ENCODE measurements at regions not wholly inside any gene's neighbourhood (a gene's known extent, or its start where the extent isn't known, plus 50 kb on each side); places are given as distances from the start of the nearest gene placed in this dataset.
"Not testable (repeated sequence)": the region's sequence is repeated elsewhere in the genome, so short reads cannot be mapped to it uniquely, and the experiment has no call there.

DNA sequence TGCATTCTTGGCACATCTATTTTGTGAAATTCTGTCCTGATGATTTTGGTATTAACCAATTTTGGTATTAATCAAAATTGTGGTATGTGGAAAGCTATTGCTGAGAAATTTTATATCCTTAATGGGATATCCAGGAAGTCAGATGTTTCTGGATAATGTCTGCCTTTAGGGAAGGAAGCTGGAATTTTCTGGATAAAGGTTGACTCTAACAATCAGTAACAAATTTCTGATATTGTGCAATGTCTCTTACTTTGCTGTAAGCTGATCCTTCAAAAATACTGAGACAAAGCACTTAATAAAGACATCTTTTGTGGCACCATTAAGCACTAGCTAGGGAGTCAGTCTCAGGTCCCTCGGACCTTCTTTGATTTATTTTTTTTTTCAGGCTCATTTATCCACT is 100.8 kb upstream of the UGP2 start:
- Histone ChIP-seq H3K36me3 (ENCODE audit: insufficient read depth, low read length) (no peaks in the 10 kb centered on the region), H3K27me3 (ENCODE audit: control insufficient read depth, insufficient read depth, low read length) (no peaks in the 10 kb centered on the region), H3K4me3 (ENCODE audit: low read length) (no peak overlapping the region)

DNA sequence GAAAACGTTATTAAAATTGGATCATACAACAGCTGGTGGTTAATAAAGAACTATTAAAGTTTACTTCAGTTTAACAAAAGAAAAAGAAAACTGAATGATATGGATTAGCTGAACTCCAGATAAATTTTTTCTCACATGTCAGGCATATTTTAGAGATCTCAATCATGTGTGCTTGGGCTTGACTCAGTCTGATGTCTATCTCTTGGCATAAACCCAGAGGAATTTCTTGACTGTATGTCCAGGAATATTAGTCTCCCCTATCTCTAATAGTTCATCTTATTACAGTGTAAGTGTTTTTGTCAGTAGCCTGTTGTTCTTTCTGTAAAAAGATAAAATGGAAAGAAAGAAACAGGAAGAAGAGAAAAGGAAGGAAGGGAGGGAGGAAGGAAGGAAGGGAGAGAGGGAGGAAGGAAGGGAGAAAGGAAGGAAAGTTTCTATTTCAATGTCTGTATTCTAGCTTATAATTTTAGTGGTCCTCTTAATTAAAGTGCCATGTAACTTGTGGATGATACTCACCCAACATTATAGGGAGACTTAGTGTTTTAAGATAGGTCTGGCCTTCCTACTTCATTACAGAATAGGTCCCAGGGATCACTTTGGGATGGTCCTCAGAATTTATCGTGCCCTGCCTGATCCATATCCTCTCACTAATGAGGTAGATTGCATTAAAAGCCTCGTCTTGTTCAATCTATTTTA is 99.7 kb upstream of the UGP2 start:
- H3K36me3 ChIP-seq (ENCODE audit: insufficient read depth, low read length), result no peaks in the 10 kb centered on the region
- peaks cover 36% of the 10 kb centered on the region for H3K4me1 ChIP-seq (ENCODE audit: control insufficient read depth, insufficient read depth, low read length)
- H3K9me3 ChIP-seq (replicated peaks; ENCODE audit: low read length), result no peaks in the 10 kb centered on the region
- no peak overlapping the region for H3K4me3 ChIP-seq (ENCODE audit: low read length)
- no peaks in the 10 kb centered on the region for H3K27me3 ChIP-seq (ENCODE audit: control insufficient read depth, insufficient read depth, low read length)
- H3K4me2 ChIP-seq (ENCODE audit: low read length), result peak overlapping the region; percentile 29
- no peak overlapping the region for H3K9ac ChIP-seq (ENCODE audit: low read depth, low read length)

More for the DNA sequence above, 100.8 kb upstream of the UGP2 start:
- Histone ChIP-seq H3K4me1 (ENCODE audit: control insufficient read depth, insufficient read depth, low read length) (peaks cover 47% of the 10 kb centered on the region), H3K4me2 (ENCODE audit: low read length) (peak overlapping the region; percentile 26), H3K9me3 (replicated peaks; ENCODE audit: low read length) (no peaks in the 10 kb centered on the region), H3K9ac (ENCODE audit: low read depth, low read length) (no peak overlapping the region)

DNA sequence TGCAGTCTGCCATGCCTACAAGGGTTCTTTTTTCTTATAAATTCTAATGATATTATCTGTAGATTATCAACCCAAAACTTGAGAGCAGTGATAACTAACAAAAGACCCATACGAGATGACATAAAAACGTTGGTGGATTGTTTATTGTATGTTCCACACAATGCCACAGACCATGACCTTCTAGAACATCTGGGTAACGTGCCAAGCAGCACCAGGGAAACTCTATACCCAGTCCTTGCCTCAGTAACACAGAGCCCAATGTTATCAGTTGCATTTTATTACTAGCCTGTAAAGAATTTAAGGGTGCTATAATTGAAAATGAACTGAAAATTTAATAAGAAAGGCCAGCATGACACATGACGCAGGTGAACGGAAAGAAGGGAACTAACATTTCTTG is 99.1 kb upstream of the UGP2 start:
- Histone ChIP-seq H3K9me3 (replicated peaks; ENCODE audit: low read length) (no peaks in the 10 kb centered on the region), H3K27me3 (ENCODE audit: control insufficient read depth, insufficient read depth, low read length) (no peaks in the 10 kb centered on the region), H3K9ac (ENCODE audit: low read depth, low read length) (no peak overlapping the region), H3K4me2 (ENCODE audit: low read length) (no peak overlapping the region), H3K4me1 (ENCODE audit: control insufficient read depth, insufficient read depth, low read length) (peaks cover 31% of the 10 kb centered on the region), H3K36me3 (ENCODE audit: insufficient read depth, low read length) (no peaks in the 10 kb centered on the region), H3K4me3 (ENCODE audit: low read length) (no peak overlapping the region)

DNA sequence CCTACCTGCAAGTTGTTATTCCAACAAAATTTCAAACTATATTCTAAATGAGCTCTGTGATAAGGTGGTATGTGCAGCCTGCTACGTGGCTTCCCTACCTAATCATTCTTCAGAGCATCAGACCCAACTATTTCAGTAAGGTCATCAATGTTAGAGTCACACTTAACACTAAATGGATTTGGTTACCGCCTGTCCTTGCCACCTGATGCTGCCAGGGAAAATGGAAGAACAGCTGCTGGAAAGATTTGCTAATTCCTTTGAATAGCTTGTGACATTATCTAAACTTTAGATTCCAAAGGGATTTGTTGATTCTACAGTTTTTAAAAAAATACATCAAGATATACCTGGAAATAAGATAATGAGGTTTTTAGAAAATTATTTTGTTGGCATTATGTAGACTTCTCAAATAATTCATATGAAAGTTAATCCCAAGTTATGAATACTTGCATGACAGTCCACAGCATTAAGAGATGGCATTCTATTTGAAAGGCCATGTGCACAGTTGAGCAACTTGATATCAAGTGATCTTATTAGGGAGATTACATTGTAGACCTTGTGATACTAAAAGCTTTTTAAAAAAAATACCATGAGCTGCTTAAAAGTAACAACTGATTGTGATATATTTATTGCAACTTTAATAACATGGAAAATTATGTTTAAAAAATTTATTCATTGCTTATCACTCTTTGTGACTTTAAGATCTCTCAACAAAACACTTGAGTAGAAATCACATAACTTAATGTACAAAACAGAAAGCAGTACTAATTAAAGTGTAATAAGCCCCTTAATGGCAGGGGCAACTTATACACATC is 98.3 kb upstream of the UGP2 start:
- Histone ChIP-seq H3K36me3 (ENCODE audit: insufficient read depth, low read length) (no peaks in the 10 kb centered on the region), H3K9me3 (replicated peaks; ENCODE audit: low read length) (no peaks in the 10 kb centered on the region), H3K4me1 (ENCODE audit: control insufficient read depth, insufficient read depth, low read length) (peaks cover 25% of the 10 kb centered on the region), H3K4me3 (ENCODE audit: low read length) (no peak overlapping the region), H3K9ac (ENCODE audit: low read depth, low read length) (no peak overlapping the region), H3K27me3 (ENCODE audit: control insufficient read depth, insufficient read depth, low read length) (no peaks in the 10 kb centered on the region), H3K4me2 (ENCODE audit: low read length) (no peak overlapping the region)

DNA sequence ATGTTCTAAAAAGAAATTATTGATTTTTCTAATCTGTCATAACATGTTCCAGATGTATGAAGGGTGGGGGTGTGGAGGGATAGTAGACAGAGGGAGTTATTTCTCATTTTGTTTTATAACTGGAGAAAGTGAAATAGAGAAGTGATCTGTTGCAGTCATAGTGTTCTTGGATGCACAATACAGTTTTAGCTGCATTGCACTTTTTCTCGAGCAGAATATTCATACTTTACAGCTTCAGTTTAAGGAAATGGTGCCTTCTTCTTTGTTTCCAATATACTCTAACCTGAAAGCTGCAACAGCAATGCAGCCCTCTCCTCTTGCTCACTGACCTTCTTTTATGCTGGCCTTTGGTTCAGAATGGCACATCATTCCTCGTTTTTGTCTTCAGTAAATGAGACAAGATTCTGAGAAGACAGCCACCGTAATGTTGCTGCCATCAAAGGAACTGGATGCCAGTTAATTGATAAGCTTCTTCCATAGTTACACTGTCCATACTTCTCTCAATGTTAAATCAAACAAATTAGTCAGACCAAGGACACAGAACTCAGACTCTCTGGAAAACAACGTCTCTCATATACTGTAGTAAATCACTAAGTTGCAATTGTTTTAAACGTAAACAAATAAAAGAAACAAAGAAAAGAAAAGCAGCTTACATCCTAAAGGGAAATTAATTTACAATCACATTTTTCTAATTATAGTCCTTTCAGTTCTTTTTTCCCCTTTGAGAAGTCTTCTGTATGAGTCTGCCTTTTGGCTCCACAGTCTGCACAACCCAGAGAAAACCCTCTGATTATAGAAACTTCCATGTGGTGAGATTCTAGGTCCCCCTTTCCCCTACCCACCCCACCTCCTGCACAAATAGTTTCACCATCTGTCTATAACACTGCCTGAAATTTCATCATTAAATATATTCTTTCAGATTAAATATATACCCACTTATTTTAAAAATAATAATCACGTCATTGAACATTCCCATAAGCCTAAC is 97.4 kb upstream of the UGP2 start:
- H3K27me3 ChIP-seq (ENCODE audit: control insufficient read depth, insufficient read depth, low read length), result no peaks in the 10 kb centered on the region
- H3K4me3 ChIP-seq (ENCODE audit: low read length), result no peak overlapping the region
- no peaks in the 10 kb centered on the region for H3K36me3 ChIP-seq (ENCODE audit: insufficient read depth, low read length)
- H3K4me1 ChIP-seq (ENCODE audit: control insufficient read depth, insufficient read depth, low read length), result peaks cover 25% of the 10 kb centered on the region
- no peak overlapping the region for H3K9ac ChIP-seq (ENCODE audit: low read depth, low read length)
- no peak overlapping the region for H3K4me2 ChIP-seq (ENCODE audit: low read length)
- H3K9me3 ChIP-seq (replicated peaks; ENCODE audit: low read length), result no peaks in the 10 kb centered on the region

DNA sequence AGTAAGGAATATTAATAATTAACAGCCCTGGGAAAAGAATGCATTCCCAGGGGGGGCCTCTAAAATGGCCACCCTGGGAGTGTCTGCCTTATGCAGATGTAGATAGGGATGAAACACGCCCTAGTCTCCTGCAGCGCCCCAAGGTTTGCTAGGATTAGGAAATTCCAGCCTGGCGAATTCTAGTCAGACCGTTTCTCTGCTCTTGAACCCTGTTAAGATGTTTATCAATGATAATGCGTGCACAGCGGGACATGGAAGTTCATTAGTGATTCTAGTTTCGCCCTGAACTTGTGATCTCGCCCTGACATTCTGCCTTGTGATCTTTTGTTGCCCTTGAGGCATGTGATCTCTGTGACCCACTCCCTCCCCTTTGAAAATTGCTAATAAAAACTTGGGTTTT is 95.1 kb upstream of the UGP2 start:
- not testable (repeated sequence) for H3K4me3 ChIP-seq (ENCODE audit: low read length); H3K9me3 ChIP-seq (replicated peaks; ENCODE audit: low read length); H3K36me3 ChIP-seq (ENCODE audit: insufficient read depth, low read length); H3K27me3 ChIP-seq (ENCODE audit: control insufficient read depth, insufficient read depth, low read length); H3K4me2 ChIP-seq (ENCODE audit: low read length); H3K9ac ChIP-seq (ENCODE audit: low read depth, low read length)
- peaks cover 13% of the 10 kb centered on the region for H3K4me1 ChIP-seq (ENCODE audit: control insufficient read depth, insufficient read depth, low read length)

DNA sequence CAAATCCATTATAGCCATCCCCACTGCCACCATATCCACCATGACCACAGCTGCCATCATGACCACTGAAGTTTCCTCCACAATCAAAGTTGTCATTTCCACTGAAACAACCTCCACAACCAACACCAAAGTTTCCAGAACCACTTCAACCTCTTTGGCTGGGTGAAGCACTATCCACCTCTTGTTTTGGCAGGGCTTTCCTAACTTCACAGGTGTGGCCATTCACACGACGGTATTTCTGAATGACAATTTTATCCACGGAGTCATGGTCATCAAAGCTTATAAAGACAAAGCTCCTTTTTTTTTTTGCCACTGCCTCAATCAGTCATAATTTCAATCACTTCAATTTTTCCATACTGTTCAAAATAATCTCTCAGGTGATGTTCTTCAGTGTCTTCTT is 89.8 kb upstream of the UGP2 start:
- Histone ChIP-seq H3K9ac (ENCODE audit: low read depth, low read length) (no peak overlapping the region), H3K4me1 (ENCODE audit: control insufficient read depth, insufficient read depth, low read length) (peaks cover 21% of the 10 kb centered on the region), H3K36me3 (ENCODE audit: insufficient read depth, low read length) (no peaks in the 10 kb centered on the region), H3K4me2 (ENCODE audit: low read length) (no peak overlapping the region), H3K9me3 (replicated peaks; ENCODE audit: low read length) (no peaks in the 10 kb centered on the region), H3K4me3 (ENCODE audit: low read length) (no peak overlapping the region), H3K27me3 (ENCODE audit: control insufficient read depth, insufficient read depth, low read length) (no peaks in the 10 kb centered on the region)

DNA sequence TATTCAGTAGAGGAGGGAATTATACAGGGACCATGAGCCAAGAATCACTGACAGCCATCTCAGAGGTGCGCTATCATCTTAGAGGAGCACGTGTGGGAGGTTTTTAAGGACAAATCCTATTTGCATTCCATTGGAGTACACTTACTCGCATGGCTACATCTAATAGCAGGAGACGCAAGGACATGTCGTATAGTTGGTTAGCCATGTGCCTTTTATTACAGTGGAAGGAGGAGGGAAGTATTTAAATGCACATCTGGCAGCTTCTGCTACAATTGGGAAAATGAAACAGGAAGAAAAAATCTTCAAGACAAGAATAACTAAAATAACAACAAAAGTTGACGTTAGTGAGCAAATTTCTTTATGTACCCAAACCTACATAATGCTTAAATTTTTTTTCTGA is 86.5 kb upstream of the UGP2 start:
- H3K9me3 ChIP-seq (replicated peaks; ENCODE audit: low read length), result no peaks in the 10 kb centered on the region
- peak overlapping the region; percentile 43 for H3K9ac ChIP-seq (ENCODE audit: low read depth, low read length)
- no peaks in the 10 kb centered on the region for H3K27me3 ChIP-seq (ENCODE audit: control insufficient read depth, insufficient read depth, low read length)
- peaks cover 26% of the 10 kb centered on the region for H3K4me1 ChIP-seq (ENCODE audit: control insufficient read depth, insufficient read depth, low read length)
- no peak overlapping the region for H3K4me3 ChIP-seq (ENCODE audit: low read length)
- peak overlapping the region; percentile 65 for H3K4me2 ChIP-seq (ENCODE audit: low read length)
- no peaks in the 10 kb centered on the region for H3K36me3 ChIP-seq (ENCODE audit: insufficient read depth, low read length)

DNA sequence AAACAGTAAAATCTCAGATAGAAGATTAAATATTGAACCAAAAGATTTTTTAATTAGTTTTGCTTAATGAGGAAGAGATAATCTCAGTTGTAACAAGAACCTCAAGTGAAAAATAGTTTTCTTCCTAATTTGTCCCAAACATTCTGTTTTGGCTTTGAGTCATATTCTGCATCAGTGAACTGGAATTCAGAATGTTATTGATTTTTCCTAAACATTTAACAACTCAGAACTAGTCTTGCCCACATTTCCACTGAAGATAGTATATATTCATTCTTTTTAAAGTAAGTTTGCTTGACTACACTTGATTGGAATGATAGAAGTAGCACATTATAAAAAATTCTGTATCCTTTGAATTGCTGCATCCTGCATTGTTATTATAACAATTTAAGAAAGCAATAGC is 85.7 kb upstream of the UGP2 start:
- peak overlapping the region; percentile 32 for H3K4me3 ChIP-seq (ENCODE audit: low read length)
- peak overlapping the region; percentile 65 for H3K4me2 ChIP-seq (ENCODE audit: low read length)
- H3K9ac ChIP-seq (ENCODE audit: low read depth, low read length), result peak overlapping the region; percentile 43
- no peaks in the 10 kb centered on the region for H3K36me3 ChIP-seq (ENCODE audit: insufficient read depth, low read length)
- no peaks in the 10 kb centered on the region for H3K27me3 ChIP-seq (ENCODE audit: control insufficient read depth, insufficient read depth, low read length)
- peaks cover 26% of the 10 kb centered on the region for H3K4me1 ChIP-seq (ENCODE audit: control insufficient read depth, insufficient read depth, low read length)
- H3K9me3 ChIP-seq (replicated peaks; ENCODE audit: low read length), result no peaks in the 10 kb centered on the region

DNA sequence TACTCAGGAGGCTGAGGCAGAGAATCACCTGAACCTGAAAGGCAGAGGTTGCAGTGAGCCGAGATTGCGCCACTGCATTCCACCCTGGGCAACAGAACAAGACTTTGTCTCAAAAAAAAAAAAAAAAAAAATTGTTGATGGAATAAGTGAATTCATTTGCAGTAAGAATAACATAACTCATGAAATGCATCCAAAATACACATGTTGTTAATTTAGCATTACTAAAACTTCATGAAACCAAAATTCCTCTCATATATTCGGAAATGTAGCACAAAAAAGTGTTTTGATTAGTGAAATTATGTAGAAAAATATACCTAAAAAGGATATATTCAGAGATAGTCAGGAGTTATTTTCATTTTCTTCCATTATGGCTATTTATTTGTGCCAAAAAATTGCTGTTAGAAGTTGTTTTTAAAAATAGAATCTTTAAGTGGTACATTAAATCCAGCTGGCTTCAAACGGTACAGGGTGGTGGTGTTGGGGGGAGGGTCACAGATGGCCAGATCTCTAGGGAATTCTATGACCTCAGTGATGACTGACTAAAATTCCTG is 78.2 kb upstream of the UGP2 start:
- Histone ChIP-seq H3K9ac (ENCODE audit: low read depth, low read length) (no peak overlapping the region), H3K27me3 (ENCODE audit: control insufficient read depth, insufficient read depth, low read length) (no peaks in the 10 kb centered on the region), H3K9me3 (replicated peaks; ENCODE audit: low read length) (peaks cover 7% of the 10 kb centered on the region), H3K4me3 (ENCODE audit: low read length) (no peak overlapping the region), H3K4me1 (ENCODE audit: control insufficient read depth, insufficient read depth, low read length) (peaks cover 30% of the 10 kb centered on the region), H3K4me2 (ENCODE audit: low read length) (peak overlapping the region; percentile 23), H3K36me3 (ENCODE audit: insufficient read depth, low read length) (no peaks in the 10 kb centered on the region)

DNA sequence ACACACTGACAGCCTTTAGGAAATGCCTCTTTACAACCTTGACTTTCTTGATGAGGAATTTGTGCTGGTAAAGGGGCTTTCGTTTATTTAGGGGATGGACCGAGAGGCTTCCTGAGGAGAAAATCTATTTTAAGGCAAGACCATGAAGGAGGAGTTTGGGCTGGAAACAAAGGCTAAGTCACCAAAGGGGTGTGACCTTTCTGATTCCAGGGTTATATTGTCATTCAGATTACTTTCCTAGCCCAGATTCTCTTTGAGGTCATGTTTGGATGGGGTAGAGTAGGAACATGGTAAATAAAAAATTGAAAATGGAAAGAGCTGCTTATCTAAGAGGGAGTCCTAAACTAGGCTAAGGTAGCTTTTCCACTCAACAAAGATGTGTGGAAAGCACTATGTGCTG is 77.1 kb upstream of the UGP2 start:
- Histone ChIP-seq H3K9ac (ENCODE audit: low read depth, low read length) (no peak overlapping the region), H3K36me3 (ENCODE audit: insufficient read depth, low read length) (no peaks in the 10 kb centered on the region)

More for the DNA sequence above, 77.1 kb upstream of the UGP2 start:
- Histone ChIP-seq H3K9me3 (replicated peaks; ENCODE audit: low read length) (peaks cover 7% of the 10 kb centered on the region), H3K4me2 (ENCODE audit: low read length) (no peak overlapping the region), H3K27me3 (ENCODE audit: control insufficient read depth, insufficient read depth, low read length) (no peaks in the 10 kb centered on the region), H3K4me3 (ENCODE audit: low read length) (no peak overlapping the region), H3K4me1 (ENCODE audit: control insufficient read depth, insufficient read depth, low read length) (peaks cover 30% of the 10 kb centered on the region)

All from skeletal muscle satellite cell (primary cell).